HepG2 (cell line): ENCODE measurements at regions not wholly inside any gene's neighbourhood (a gene's known extent, or its start where the extent isn't known, plus 50 kb on each side); places are given as distances from the start of the nearest gene placed in this dataset.

Experiments
- ATAC-seq: fragments of 200-7000 bp; cut with Tn5 transposase; 3 replicates; pipeline ENCODE4 v1.9.1; 2020; ENCODE audit warnings: mild to moderate bottlenecking, moderate library complexity
- BruUV-seq: library from RNA; stranded (reverse); fragments of 400-500 nt; replicated peaks from 2 replicates; lab custom pipeline; 2021; lab: Mats Ljungman, UMichigan
- CTCF ChIA-PET: fragments of 300-600 bp; formaldehyde crosslinking; extraction: SDS; loops from one replicate; lab custom pipeline; 2021; ENCODE audit warnings: low total read pairs, inconsistent platforms, low intra/inter-chr PET ratio; lab: Yijun Ruan, JAX
- POLR2A ChIA-PET: fragments of 350-600 bp; sonication (Branson Sonifier 250); formaldehyde crosslinking; loops from one replicate; lab custom pipeline; 2020; ENCODE audit warnings: antibody characterized with exemption, inconsistent platforms; lab: Yijun Ruan, JAX
- DNase-seq: peaks from one replicate; pipeline ENCODE4 v3.0.0-alpha.2; 2015; ENCODE audit warnings: low spot score
- FAIRE-seq: peaks from 3 replicates; lab custom pipeline; 2011; peaks lifted over from hg19 to GRCh38; lab: Jason Lieb, UNC
- H2AFZ ChIP-seq: one replicate; pipeline ENCODE4 v1.6.1; 2011; ENCODE audit warnings: low read length, inconsistent platforms
- H3K27ac ChIP-seq: fragments of 300-600 bp; 3 replicates; pipeline ENCODE4 v1.8.0; 2011; ENCODE audit warnings: mixed run types, mild to moderate bottlenecking, mixed read lengths, low read length, inconsistent platforms; ENCODE audit not compliant: insufficient read depth; ENCODE audit errors: extremely low read length
- H3K27me3 ChIP-seq, 2 experiments: fragments of 200-600 bp in 1 of 2; 2 replicates in 1 of 2; 3 replicates in 1 of 2; pipeline versions ENCODE4 v1.6.0 to v1.8.0; 2011; ENCODE audit warnings: low read length in 2 of 2, mild to moderate bottlenecking in 2 of 2, moderate library complexity in 2 of 2, inconsistent platforms in 1 of 2; ENCODE audit not compliant: insufficient read depth in 2 of 2, control insufficient read depth in 1 of 2
- H3K36me3 ChIP-seq, 2 experiments: fragments of 200-600 bp in 1 of 2; replicated peaks in 1 of 2; 2 replicates in 1 of 2; 3 replicates in 1 of 2; pipeline versions ENCODE4 v1.5.1 to v1.8.0; 2011; ENCODE audit warnings: low read length in 2 of 2, inconsistent platforms in 1 of 2; ENCODE audit not compliant: insufficient read depth in 2 of 2, control insufficient read depth in 1 of 2
- H3K4me1 ChIP-seq: 2 replicates; pipeline ENCODE4 v1.5.1; 2012; ENCODE audit warnings: low read length, inconsistent platforms; ENCODE audit not compliant: insufficient read depth
- H3K4me2 ChIP-seq: 2 replicates; pipeline ENCODE4 v1.6.0; 2011; ENCODE audit warnings: low read depth, low read length, inconsistent platforms
- H3K4me3 ChIP-seq, 3 experiments: fragments of 200-600 bp in 1 of 3; sonication (generic), shearing (Covaris generic) in 1 of 3; replicated peaks in 1 of 3; 2 replicates each; pipeline ENCODE4 v1.5.1; 2011 to 2016; ENCODE audit warnings: low read length in 3 of 3, inconsistent platforms in 2 of 3, low read depth in 2 of 3, mild to moderate bottlenecking in 2 of 3, control low read depth in 1 of 3, mixed read lengths in 1 of 3; ENCODE audit not compliant: insufficient read depth in 1 of 3
- H3K79me2 ChIP-seq: one replicate; pipeline ENCODE4 v1.6.1; 2011; ENCODE audit warnings: low read length, inconsistent platforms; ENCODE audit not compliant: insufficient read depth
- H3K9ac ChIP-seq: 2 replicates; pipeline ENCODE4 v1.6.0; 2011; ENCODE audit warnings: mild to moderate bottlenecking, low read depth, low read length, inconsistent platforms; ENCODE audit not compliant: insufficient read depth
- H3K9me3 ChIP-seq: 2 replicates; pipeline ENCODE4 v1.5.1; 2012; ENCODE audit warnings: mild to moderate bottlenecking, low read length
- H4K20me1 ChIP-seq: 2 replicates; pipeline ENCODE4 v1.6.0; 2011; ENCODE audit warnings: inconsistent platforms, mild to moderate bottlenecking, low read length, moderate library complexity; ENCODE audit not compliant: insufficient read depth
- BHLHE40 ChIP-seq: IDR thresholded peaks from 2 replicates; pipeline ENCODE4 v1.6.1; 2011; ENCODE audit warnings: low read length, improper control_type of control experiment
- GPBP1L1 ChIP-seq: sonication (generic); formaldehyde crosslinking; IDR thresholded peaks from 2 replicates; pipeline ENCODE4 v1.5.0; 2020; ENCODE audit warnings: mild to moderate bottlenecking, missing genetic modification reagents
- MAF1 ChIP-seq: sonication (generic); formaldehyde crosslinking; IDR thresholded peaks from 2 replicates; pipeline ENCODE4 v1.5.0; 2020; ENCODE audit warnings: missing genetic modification reagents, borderline replicate concordance
- MIER2 ChIP-seq: IDR thresholded peaks from 2 replicates; pipeline ENCODE4 v1.6.1; 2016; ENCODE audit warnings: missing biosample characterization, missing genetic modification reagents
- TRIM24 ChIP-seq: sonication (generic); formaldehyde crosslinking; IDR thresholded peaks from 2 replicates; pipeline ENCODE4 v1.8.0; 2022; ENCODE audit warnings: mild to moderate bottlenecking, missing genetic modification reagents
- ZNF710 ChIP-seq: sonication (generic); formaldehyde crosslinking; IDR thresholded peaks from 2 replicates; pipeline ENCODE4 v1.5.0; 2020; ENCODE audit warnings: mild to moderate bottlenecking, missing genetic modification reagents, borderline replicate concordance
- WGBS: methylation state at CpG from one replicate; pipeline ENCODE4 v1.1.6; 2017; ENCODE audit warnings: low lambda C conversion rate; 5-methylcytosine and 5-hydroxymethylcytosine counted together
- in situ Hi-C: cut with HindIII; loops from 2 replicates; pipeline ENCODE4 v1.10.0; 2017; ENCODE audit warnings: low pct_unique_long_range_greater_than_20kb; ENCODE audit not compliant: extremely low pct_ligation_motif_present
- intact Hi-C: fragments of 100-400 bp; cut with micrococcal nuclease; formaldehyde crosslinking; loops from one replicate; pipeline ENCODE4 v1.10.0; 2022; ENCODE audit not compliant: unreplicated experiment

- no TSS peak for BruUV-seq
- ChIA-PET CTCF (no interaction called here), POLR2A (no interaction called here)
- Histone ChIP-seq H3K9me3 (no peaks in the 10 kb centered on the region), H3K4me2 (no peak overlapping the region), H2AFZ (no peak overlapping the region), H3K79me2 (no peaks in the 10 kb centered on the region), H3K9ac (no peak overlapping the region), H3K4me3 (no peak overlapping the region), H3K36me3 (no peaks in the 10 kb centered on the region), H3K27me3 (no peaks in the 10 kb centered on the region), H3K4me1 (peaks cover 12% of the 10 kb centered on the region), H4K20me1 (no peaks in the 10 kb centered on the region), H3K27ac (no peak overlapping the region)
- intact Hi-C loops (no loop called here), in situ Hi-C loops (no loop called here)
- ATAC-seq (no peak), DNase-seq (no peak), FAIRE-seq (no peak)
- TF ChIP-seq TRIM24 (CRISPR knock-in tag) (no peak), BHLHE40 (no peak), ZNF710 (CRISPR knock-in tag) (no peak), MIER2 (CRISPR knock-in tag) (no peak), GPBP1L1 (CRISPR knock-in tag) (no peak), MAF1 (CRISPR knock-in tag) (no peak)
- WGBS: 74% methylated on average over 5 of the region's 5 CpGs
These were observed 344.4 kb downstream of the MAN2A1 start for GRCh38 chr5:110034056-110034600.
